ENCODE measurements at regions not wholly inside any gene's neighbourhood (a gene's known extent, or its start where the extent isn't known, plus 50 kb on each side); places are given as distances from the start of the nearest gene placed in this dataset.

GRCh38 chr11:11036848-11037732 is 179.2 kb upstream of the ZBED5 start:
- peak; percentile 83 for TF ChIP-seq CTCF (conservative IDR thresholded peaks at IDR 0.05; ENCODE audit: low read length)
- TF ChIP-seq EZH2phosphoT487 (IDR thresholded peaks at IDR 0.05; ENCODE audit: borderline replicate concordance, low read depth, low read length), result no peak

All from OCI-LY7 (cell line).